Thymus (tissue), 11 donors: ENCODE measurements at regions not wholly inside any gene's neighbourhood (a gene's known extent, or its start where the extent isn't known, plus 50 kb on each side); places are given as distances from the start of the nearest gene placed in this dataset.
"Not testable (repeated sequence)": the region's sequence is repeated elsewhere in the genome, so short reads cannot be mapped to it uniquely, and the experiment has no call there.

Experiments
- DNase-seq, 9 donors: peaks; one replicate each; pipeline ENCODE4 v3.0.0-alpha.2; 2013; ENCODE audit warnings: low spot score in 9 of 9, low read depth in 6 of 9, missing footprints in 1 of 9
- H3K27ac ChIP-seq, 2 donors: one replicate each; pipeline ENCODE4 v1.5.1; 2013; ENCODE audit warnings: control low read depth in 1 of 2, low read depth in 1 of 2, low read length in 1 of 2, mild to moderate bottlenecking in 1 of 2, moderate library complexity in 1 of 2
- H3K27me3 ChIP-seq, 2 donors: one replicate each; pipeline ENCODE4 v1.5.1; 2013; ENCODE audit warnings: low read length in 1 of 2; ENCODE audit not compliant: control insufficient read depth in 2 of 2, insufficient read depth in 1 of 2
- H3K36me3 ChIP-seq, 2 donors: one replicate each; pipeline ENCODE4 v1.5.1; 2013; ENCODE audit warnings: low read length in 1 of 2, mild to moderate bottlenecking in 1 of 2, moderate library complexity in 1 of 2; ENCODE audit not compliant: control insufficient read depth in 2 of 2, insufficient read depth in 2 of 2
- H3K4me1 ChIP-seq, 2 donors: one replicate each; pipeline ENCODE4 v1.5.1; 2013; ENCODE audit warnings: low read length in 2 of 2; ENCODE audit not compliant: control insufficient read depth in 2 of 2, insufficient read depth in 2 of 2
- H3K4me3 ChIP-seq, 2 donors: one replicate each; pipeline ENCODE4 v1.5.1; 2013; ENCODE audit warnings: low read length in 2 of 2, control low read depth in 1 of 2, mild to moderate bottlenecking in 1 of 2
- H3K9me3 ChIP-seq, 2 donors: one replicate each; pipeline ENCODE4 v1.5.1; 2013; ENCODE audit warnings: low read length in 1 of 2, mild to moderate bottlenecking in 1 of 2; ENCODE audit not compliant: control insufficient read depth in 2 of 2, insufficient read depth in 1 of 2
- WGBS: extraction: QIAGEN DNeasy Blood & Tissue Kit; methylation state at CpG from one replicate; pipeline ENCODE4 v1.1.7; 2013; 5-methylcytosine and 5-hydroxymethylcytosine counted together
- donor health status: healthy.

- DNase-seq = no peak
- Histone ChIP-seq H3K4me3 (no peak overlapping the region), H3K27ac (no peak overlapping the region), H3K36me3 (no peaks in the 10 kb centered on the region), H3K4me1 (no peaks in the 10 kb centered on the region), H3K9me3 (no peaks in the 10 kb centered on the region), H3K27me3 (no peaks in the 10 kb centered on the region)
- WGBS = 84% methylated on average over 7 of the region's 7 CpGs
Measured at GRCh38 chr1:81192647-81193642, 607.8 kb upstream of the ADGRL2 start.

GRCh38 chr1:81190003-81190402 lies 610.7 kb upstream of the ADGRL2 start:
- WGBS = 99% methylated on average over 3 of the region's 3 CpGs
- no peak for DNase-seq

GRCh38 chr1:81187635-81188034 lies 613.1 kb upstream of the ADGRL2 start:
- Histone ChIP-seq H3K4me3 (no peak overlapping the region), H3K27ac (no peak overlapping the region), H3K9me3 (peaks cover 0 to under 1% of the 10 kb centered on the region in 2 donors), H3K27me3 (no peaks in the 10 kb centered on the region), H3K36me3 (no peaks in the 10 kb centered on the region), H3K4me1 (no peaks in the 10 kb centered on the region)
- DNase-seq = no peak
- 98% methylated on average over 1 of the region's 1 CpG for WGBS

More at GRCh38 chr1:81190003-81190402, 610.7 kb upstream of the ADGRL2 start:
- Histone ChIP-seq H3K9me3 (no peaks in the 10 kb centered on the region), H3K4me3 (no peak overlapping the region), H3K4me1 (no peaks in the 10 kb centered on the region), H3K27me3 (no peaks in the 10 kb centered on the region), H3K27ac (no peak overlapping the region), H3K36me3 (no peaks in the 10 kb centered on the region)

GRCh38 chr1:81186261-81186660 lies 614.5 kb upstream of the ADGRL2 start:
- Histone ChIP-seq H3K4me1 (no peaks in the 10 kb centered on the region), H3K27ac (no peak overlapping the region), H3K27me3 (no peaks in the 10 kb centered on the region), H3K4me3 (no peak overlapping the region), H3K9me3 (peaks cover 0 to 4% of the 10 kb centered on the region in 2 donors), H3K36me3 (no peaks in the 10 kb centered on the region)
- WGBS = 93% methylated on average over 2 of the region's 2 CpGs
- peak in 1 of 9 donors; percentile 3 for DNase-seq

- 87% methylated on average over 1 of the region's 1 CpG for WGBS
- no peak overlapping the region for H3K27ac ChIP-seq
- no peaks in the 10 kb centered on the region for H3K36me3 ChIP-seq
- peaks cover 0 to 8% of the 10 kb centered on the region in 2 donors for H3K9me3 ChIP-seq
- H3K27me3 ChIP-seq = no peaks in the 10 kb centered on the region
- H3K4me3 ChIP-seq = no peak overlapping the region
- no peak for DNase-seq
- no peaks in the 10 kb centered on the region for H3K4me1 ChIP-seq
Measured at GRCh38 chr1:81183553-81183952, 617.2 kb upstream of the ADGRL2 start.

- H3K4me1 ChIP-seq = no peaks in the 10 kb centered on the region
- H3K27me3 ChIP-seq = no peaks in the 10 kb centered on the region
- H3K4me3 ChIP-seq = no peak overlapping the region
- 91% methylated on average over 6 of the region's 6 CpGs for WGBS
- H3K9me3 ChIP-seq = peaks cover 0 to 8% of the 10 kb centered on the region in 2 donors
- no peaks in the 10 kb centered on the region for H3K36me3 ChIP-seq
- no peak overlapping the region for H3K27ac ChIP-seq
- no peak for DNase-seq
Measured at GRCh38 chr1:81183051-81183450, 617.7 kb upstream of the ADGRL2 start.

- H3K9me3 ChIP-seq = peaks cover 0 to 16% of the 10 kb centered on the region in 2 donors
- no peak overlapping the region for H3K4me3 ChIP-seq
- 91% methylated on average over 1 of the region's 1 CpG for WGBS
- no peaks in the 10 kb centered on the region for H3K36me3 ChIP-seq
- no peak overlapping the region for H3K27ac ChIP-seq
- no peaks in the 10 kb centered on the region for H3K4me1 ChIP-seq
- no peaks in the 10 kb centered on the region for H3K27me3 ChIP-seq
- no peak for DNase-seq
Measured at GRCh38 chr1:81179242-81179641, 621.5 kb upstream of the ADGRL2 start.

GRCh38 chr1:81178431-81179093 lies 622.2 kb upstream of the ADGRL2 start:
- H3K27ac ChIP-seq, DNase-seq: not testable (repeated sequence)
- WGBS = 97% methylated on average over 23 of the region's 30 CpGs

GRCh38 chr1:81174811-81175476 lies 625.8 kb upstream of the ADGRL2 start:
- no peak overlapping the region for H3K4me3 ChIP-seq
- no peaks in the 10 kb centered on the region for H3K4me1 ChIP-seq
- no peaks in the 10 kb centered on the region for H3K27me3 ChIP-seq
- no peaks in the 10 kb centered on the region for H3K36me3 ChIP-seq
- no peak overlapping the region for H3K27ac ChIP-seq
- WGBS = 98% methylated on average over 2 of the region's 2 CpGs
- DNase-seq = no peak
- peaks cover 0 to 18% of the 10 kb centered on the region in 2 donors for H3K9me3 ChIP-seq

More at GRCh38 chr1:81178431-81179093, 622.2 kb upstream of the ADGRL2 start:
- not testable (repeated sequence) for H3K4me3 ChIP-seq, H3K36me3 ChIP-seq, H3K27me3 ChIP-seq, H3K4me1 ChIP-seq
- peaks cover 0 to 20% of the 10 kb centered on the region in 2 donors for H3K9me3 ChIP-seq
